Esophagus (tissue), 2 donors: ENCODE measurements at regions not wholly inside any gene's neighbourhood (a gene's known extent, or its start where the extent isn't known, plus 50 kb on each side); places are given as distances from the start of the nearest gene placed in this dataset.

Experiments used
- H3K27ac ChIP-seq, 2 donors: one replicate each; pipeline ENCODE4 v1.5.1; 2013; ENCODE audit warnings: low read depth in 2 of 2, mild to moderate bottlenecking in 2 of 2, inconsistent platforms in 1 of 2, low read length in 1 of 2, moderate library complexity in 1 of 2
- H3K27me3 ChIP-seq, 2 donors: one replicate each; pipeline ENCODE4 v1.6.1; 2013; ENCODE audit warnings: low read length in 2 of 2, control low read depth in 1 of 2, mild to moderate bottlenecking in 1 of 2; ENCODE audit not compliant: insufficient read depth in 2 of 2, control insufficient read depth in 1 of 2
- H3K36me3 ChIP-seq, 2 donors: one replicate each; pipeline ENCODE4 v1.6.1; 2013; ENCODE audit warnings: low read length in 1 of 2; ENCODE audit not compliant: control insufficient read depth in 2 of 2, insufficient read depth in 2 of 2
- H3K4me1 ChIP-seq, 2 donors: one replicate each; pipeline ENCODE4 v1.6.1; 2013; ENCODE audit warnings: low read length in 1 of 2; ENCODE audit not compliant: control insufficient read depth in 2 of 2, insufficient read depth in 2 of 2
- H3K4me3 ChIP-seq, 2 donors: one replicate each; pipeline ENCODE4 v1.5.1; 2013; ENCODE audit warnings: low read length in 2 of 2, mild to moderate bottlenecking in 2 of 2, low read depth in 1 of 2, moderate library complexity in 1 of 2
- H3K9me3 ChIP-seq, 2 donors: one replicate each; pipeline ENCODE4 v1.6.1; 2013; ENCODE audit warnings: mild to moderate bottlenecking in 2 of 2, low read depth in 1 of 2, low read length in 1 of 2, moderate library complexity in 1 of 2; ENCODE audit not compliant: control insufficient read depth in 2 of 2, insufficient read depth in 1 of 2
- WGBS, 2 donors: extraction: QIAGEN DNeasy Blood & Tissue Kit; methylation state at CpG; one replicate each; pipeline ENCODE4 v1.1.7; 2013; 5-methylcytosine and 5-hydroxymethylcytosine counted together
- donor health status: healthy with polysubstance abuse.
- donor health status: Bipolar disorder and iron deficiency.

GRCh38 chr9:79985772-79986171 is 414.0 kb downstream of the TLE4 start:
- H3K27ac ChIP-seq: no peak overlapping the region
- 86 to 89% methylated on average over 5 of the region's 5 CpGs for WGBS, 2 donors
- no peak overlapping the region for H3K4me3 ChIP-seq
- no peaks in the 10 kb centered on the region for H3K4me1 ChIP-seq
- no peaks in the 10 kb centered on the region for H3K9me3 ChIP-seq
- no peaks in the 10 kb centered on the region for H3K27me3 ChIP-seq
- H3K36me3 ChIP-seq: no peaks in the 10 kb centered on the region

- 89 to 93% methylated on average over 7 of the region's 7 CpGs for WGBS, 2 donors
- Histone ChIP-seq H3K4me3 (no peak overlapping the region), H3K4me1 (no peaks in the 10 kb centered on the region)
Observed at GRCh38 chr9:79985264-79985663, 413.5 kb downstream of the TLE4 start.

DNA sequence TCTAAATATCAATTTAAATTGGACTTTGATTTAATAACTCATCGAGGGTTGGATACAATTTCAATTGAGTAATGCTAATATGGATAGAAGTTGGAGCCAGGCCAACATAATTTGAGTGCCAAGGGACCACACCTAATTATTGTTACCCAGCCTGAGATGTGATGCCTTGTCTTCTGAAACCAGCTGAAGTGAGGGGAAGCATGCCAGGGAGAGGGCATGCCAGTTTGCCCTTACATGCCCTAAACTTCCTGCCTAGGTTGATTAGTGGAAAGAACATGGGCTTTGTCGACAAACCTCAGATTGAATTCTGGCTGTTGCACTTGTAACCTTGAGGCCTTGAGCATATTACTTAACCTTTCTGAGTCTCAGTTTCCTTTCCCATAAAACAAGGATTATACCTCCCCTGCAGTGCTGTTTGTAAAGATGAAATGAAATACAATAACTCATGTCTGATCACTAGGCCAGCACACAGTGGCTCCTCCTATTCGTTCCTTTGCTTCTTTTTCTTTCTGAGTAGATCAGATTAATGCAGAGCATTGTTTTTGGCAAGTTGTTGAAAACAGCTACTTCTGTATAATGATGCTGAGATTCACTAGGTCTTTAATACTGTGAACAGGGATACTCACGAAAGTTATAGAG is 412.8 kb downstream of the TLE4 start:
- H3K9me3 ChIP-seq: no peaks in the 10 kb centered on the region
- H3K27me3 ChIP-seq: no peaks in the 10 kb centered on the region
- no peak overlapping the region for H3K4me3 ChIP-seq
- WGBS, 2 donors: 35 to 48% methylated on average over 4 of the region's 4 CpGs
- no peaks in the 10 kb centered on the region for H3K36me3 ChIP-seq
- no peak overlapping the region for H3K27ac ChIP-seq
- H3K4me1 ChIP-seq: no peaks in the 10 kb centered on the region

More at GRCh38 chr9:79985264-79985663, 413.5 kb downstream of the TLE4 start:
- no peaks in the 10 kb centered on the region for H3K36me3 ChIP-seq
- H3K27me3 ChIP-seq: no peaks in the 10 kb centered on the region
- H3K9me3 ChIP-seq: no peaks in the 10 kb centered on the region
- no peak overlapping the region for H3K27ac ChIP-seq

- Histone ChIP-seq H3K4me1 (no peaks in the 10 kb centered on the region), H3K9me3 (no peaks in the 10 kb centered on the region), H3K27ac (no peak overlapping the region), H3K4me3 (no peak overlapping the region), H3K27me3 (no peaks in the 10 kb centered on the region), H3K36me3 (no peaks in the 10 kb centered on the region)
- 68 to 70% methylated on average over 3 of the region's 3 CpGs for WGBS, 2 donors
Observed at GRCh38 chr9:79980432-79980831, 408.7 kb downstream of the TLE4 start.

- Histone ChIP-seq H3K4me3 (no peak overlapping the region), H3K36me3 (no peaks in the 10 kb centered on the region), H3K27ac (no peak overlapping the region), H3K9me3 (no peaks in the 10 kb centered on the region), H3K27me3 (no peaks in the 10 kb centered on the region), H3K4me1 (no peaks in the 10 kb centered on the region)
- WGBS, 2 donors: 27 to 41% methylated on average over 1 of the region's 1 CpG
Observed at GRCh38 chr9:79977510-79978197, 405.9 kb downstream of the TLE4 start.

- Histone ChIP-seq H3K4me1 (no peaks in the 10 kb centered on the region), H3K27ac (no peak overlapping the region), H3K36me3 (no peaks in the 10 kb centered on the region), H3K27me3 (no peaks in the 10 kb centered on the region), H3K9me3 (no peaks in the 10 kb centered on the region), H3K4me3 (no peak overlapping the region)
- WGBS, 2 donors: 70 to 71% methylated on average over 10 of the region's 10 CpGs
Observed at GRCh38 chr9:79977074-79977435, 405.3 kb downstream of the TLE4 start.

- H3K27me3 ChIP-seq: no peaks in the 10 kb centered on the region
- WGBS, 2 donors: 63 to 74% methylated on average over 16 of the region's 16 CpGs
Observed at GRCh38 chr9:79976257-79977073, 404.7 kb downstream of the TLE4 start.

DNA sequence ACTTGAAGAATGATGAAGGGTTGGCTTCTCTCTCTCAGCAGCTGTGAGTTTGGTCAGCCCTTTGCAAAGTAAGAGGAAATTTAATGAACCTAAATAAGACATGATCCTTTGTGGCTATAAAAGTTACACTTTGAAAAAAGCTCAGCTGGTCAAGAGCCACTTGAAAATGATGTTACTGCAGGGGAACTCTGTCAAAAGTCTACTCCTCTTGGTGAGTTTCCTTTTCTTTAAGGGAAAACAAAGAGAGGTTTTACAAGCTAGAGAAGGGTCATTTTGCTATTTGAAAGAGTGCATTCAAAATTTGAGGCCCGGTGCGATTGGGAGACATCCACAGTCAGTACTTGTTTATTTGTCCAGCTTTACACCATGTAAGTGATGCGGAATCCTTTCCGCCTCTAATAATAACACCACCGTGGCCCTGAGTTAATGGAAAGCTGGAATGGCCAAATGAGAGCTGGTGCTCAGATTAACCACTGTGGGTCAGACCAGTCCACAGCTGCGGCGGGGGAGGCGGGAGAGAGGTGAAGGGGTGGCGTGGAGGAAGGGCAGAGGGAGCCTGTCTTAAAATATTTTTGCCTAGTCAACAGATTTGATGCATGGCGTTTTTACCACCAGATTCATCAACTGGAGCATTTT is 404.0 kb downstream of the TLE4 start:
- no peak overlapping the region for H3K4me3 ChIP-seq
- no peaks in the 10 kb centered on the region for H3K9me3 ChIP-seq
- H3K4me1 ChIP-seq: no peaks in the 10 kb centered on the region
- 78 to 83% methylated on average over 10 of the region's 10 CpGs for WGBS, 2 donors
- H3K27ac ChIP-seq: no peak overlapping the region
- H3K36me3 ChIP-seq: no peaks in the 10 kb centered on the region
- H3K27me3 ChIP-seq: no peaks in the 10 kb centered on the region

More at GRCh38 chr9:79976257-79977073, 404.7 kb downstream of the TLE4 start:
- Histone ChIP-seq H3K36me3 (no peaks in the 10 kb centered on the region), H3K4me3 (no peak overlapping the region), H3K27ac (no peak overlapping the region), H3K9me3 (no peaks in the 10 kb centered on the region), H3K4me1 (no peaks in the 10 kb centered on the region)

DNA sequence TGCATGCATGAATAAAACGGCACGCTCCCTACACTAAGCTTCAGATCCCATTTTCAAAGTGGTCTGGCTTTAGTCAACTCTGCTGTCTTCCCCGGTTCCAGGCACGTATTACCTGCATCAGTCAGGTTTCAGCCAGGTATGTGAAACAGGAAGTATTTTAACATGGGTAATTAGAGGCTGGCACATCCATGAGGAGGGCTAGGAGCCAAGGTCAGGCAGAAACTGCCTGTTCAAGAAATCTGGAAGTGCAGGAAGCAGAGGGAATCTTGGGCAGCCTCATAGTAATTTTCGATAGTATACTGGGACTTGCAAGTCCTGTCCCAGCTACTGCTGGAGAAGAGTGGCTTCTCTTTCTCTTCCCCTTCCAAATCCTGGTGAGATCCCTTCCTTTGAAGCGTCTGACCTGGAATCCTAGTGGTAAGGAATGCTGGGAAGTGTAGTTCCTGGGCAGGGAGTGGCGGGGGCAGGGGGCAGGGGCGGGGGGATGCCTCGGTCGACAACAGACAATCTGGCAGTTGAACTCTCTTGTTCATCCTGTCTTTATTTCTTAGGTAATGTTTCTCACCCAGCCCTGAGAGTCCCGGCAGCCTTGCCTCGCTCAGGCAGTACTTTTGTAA is 403.1 kb downstream of the TLE4 start:
- Histone ChIP-seq H3K27ac (no peak overlapping the region), H3K9me3 (no peaks in the 10 kb centered on the region), H3K4me1 (no peaks in the 10 kb centered on the region), H3K36me3 (no peaks in the 10 kb centered on the region), H3K27me3 (no peaks in the 10 kb centered on the region), H3K4me3 (no peak overlapping the region)
- 56 to 68% methylated on average over 12 of the region's 12 CpGs for WGBS, 2 donors
